GM12874 (cell line): ENCODE measurements at regions not wholly inside any gene's neighbourhood (a gene's known extent, or its start where the extent isn't known, plus 50 kb on each side); places are given as distances from the start of the nearest gene placed in this dataset.

Source experiments
- TF ChIP-seq, protein P1 (sequence below): IDR thresholded peaks from 2 replicates; pipeline ENCODE4 v1.5.1; 2011; ENCODE audit warnings: low read depth, mild to moderate bottlenecking, control low read depth, low read length, moderate library complexity; ENCODE audit not compliant: insufficient read depth

DNA sequence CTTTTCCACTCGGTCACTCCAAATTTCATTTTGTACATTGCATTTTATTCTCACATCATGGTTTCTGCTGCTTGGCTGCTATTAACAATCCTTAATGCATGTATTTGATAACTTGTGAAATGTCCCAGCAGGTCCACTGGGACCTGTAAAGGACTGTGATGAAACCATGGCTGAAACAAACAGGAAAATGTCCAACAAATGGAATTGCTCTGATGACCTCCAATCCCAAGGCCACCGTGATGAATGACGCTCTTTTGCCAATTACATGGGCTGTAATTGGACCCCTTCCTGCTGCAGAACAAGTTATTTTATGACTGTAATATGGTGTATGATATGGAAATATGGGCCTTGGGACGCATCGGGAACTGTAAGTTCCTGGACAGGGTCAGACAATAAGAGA is 224.2 kb upstream of the CXCR4 start:
- TF ChIP-seq, protein P1, sequence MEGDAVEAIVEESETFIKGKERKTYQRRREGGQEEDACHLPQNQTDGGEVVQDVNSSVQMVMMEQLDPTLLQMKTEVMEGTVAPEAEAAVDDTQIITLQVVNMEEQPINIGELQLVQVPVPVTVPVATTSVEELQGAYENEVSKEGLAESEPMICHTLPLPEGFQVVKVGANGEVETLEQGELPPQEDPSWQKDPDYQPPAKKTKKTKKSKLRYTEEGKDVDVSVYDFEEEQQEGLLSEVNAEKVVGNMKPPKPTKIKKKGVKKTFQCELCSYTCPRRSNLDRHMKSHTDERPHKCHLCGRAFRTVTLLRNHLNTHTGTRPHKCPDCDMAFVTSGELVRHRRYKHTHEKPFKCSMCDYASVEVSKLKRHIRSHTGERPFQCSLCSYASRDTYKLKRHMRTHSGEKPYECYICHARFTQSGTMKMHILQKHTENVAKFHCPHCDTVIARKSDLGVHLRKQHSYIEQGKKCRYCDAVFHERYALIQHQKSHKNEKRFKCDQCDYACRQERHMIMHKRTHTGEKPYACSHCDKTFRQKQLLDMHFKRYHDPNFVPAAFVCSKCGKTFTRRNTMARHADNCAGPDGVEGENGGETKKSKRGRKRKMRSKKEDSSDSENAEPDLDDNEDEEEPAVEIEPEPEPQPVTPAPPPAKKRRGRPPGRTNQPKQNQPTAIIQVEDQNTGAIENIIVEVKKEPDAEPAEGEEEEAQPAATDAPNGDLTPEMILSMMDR = no peak

DNA sequence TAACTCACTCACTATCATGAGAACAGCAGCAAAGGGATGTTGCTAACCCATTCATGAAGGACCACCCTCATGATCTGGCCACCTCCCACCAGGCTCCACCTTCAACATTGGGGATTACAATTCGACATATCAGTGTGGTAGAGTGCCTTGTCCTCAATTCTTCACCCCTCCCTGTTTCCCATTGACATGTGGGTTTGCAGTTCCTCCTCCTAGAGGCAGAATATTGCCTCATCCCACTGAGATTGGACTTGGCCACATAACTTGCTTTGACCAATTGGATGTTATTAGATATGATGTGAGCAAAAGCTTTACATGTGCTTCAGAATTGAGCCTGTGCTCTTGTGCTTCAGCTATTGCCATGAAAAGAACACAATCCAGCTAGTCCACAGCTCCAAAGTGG is 217.0 kb upstream of the CXCR4 start:
- TF ChIP-seq, protein P1 = no peak

- TF ChIP-seq, protein P1 = no peak
These were observed 214.6 kb upstream of the CXCR4 start for GRCh38 chr2:136332436-136333095.

GRCh38 chr2:136331226-136331625 is 213.3 kb upstream of the CXCR4 start:
- TF ChIP-seq, protein P1 = no peak

DNA sequence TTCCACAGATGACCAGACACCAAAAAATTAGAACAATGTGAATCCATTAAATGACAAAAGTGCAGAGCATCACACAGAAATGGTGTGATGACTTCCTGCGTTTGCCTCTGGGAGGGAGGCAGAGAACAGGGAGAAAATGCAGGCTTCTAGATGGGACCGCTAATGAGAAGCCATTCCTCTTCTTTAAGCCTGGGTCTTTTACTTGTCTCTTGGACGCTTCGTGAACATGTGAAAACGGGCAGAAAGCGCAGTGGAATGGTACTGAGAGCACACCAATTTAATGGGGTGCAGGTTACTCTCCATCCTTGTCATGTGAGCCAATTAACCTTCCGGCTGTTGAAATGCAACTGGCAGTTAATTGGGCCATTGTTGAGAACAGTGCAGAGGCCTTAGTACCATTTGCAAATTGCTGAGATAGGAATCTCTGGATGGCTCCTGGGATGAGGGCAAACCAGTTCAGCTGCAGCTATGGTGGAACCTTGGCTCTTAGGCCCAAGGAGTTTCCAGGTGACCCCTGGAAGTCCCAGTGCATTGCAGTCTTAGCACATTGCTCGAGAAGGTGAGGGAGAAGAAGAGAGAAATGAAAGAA is 210.4 kb upstream of the CXCR4 start:
- TF ChIP-seq, protein P1 = no peak

- TF ChIP-seq, protein P1 = no peak
These were observed 209.4 kb upstream of the CXCR4 start for GRCh38 chr2:136327162-136327852.

DNA sequence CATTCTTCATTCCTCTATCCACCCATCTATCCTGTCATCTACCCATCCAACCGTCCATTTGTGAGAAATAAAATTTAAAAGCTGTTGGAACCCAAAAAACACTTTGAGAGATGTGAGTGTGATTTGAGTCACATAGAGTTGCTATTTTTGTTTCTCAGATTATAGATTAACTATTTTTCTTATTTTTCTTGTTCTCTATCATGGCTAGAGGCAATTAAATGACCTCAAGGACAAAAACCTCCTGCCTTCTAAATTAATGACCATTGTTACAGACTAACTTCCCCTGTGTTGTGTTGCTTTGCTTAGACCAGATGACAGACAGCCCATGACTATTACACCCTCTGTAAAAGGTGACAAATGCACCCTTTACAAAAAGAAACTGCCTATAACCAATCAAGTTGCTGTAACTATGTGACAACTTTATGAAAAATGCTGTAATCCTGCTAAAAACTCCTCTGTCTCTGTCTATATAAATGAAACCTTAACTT is 207.9 kb upstream of the CXCR4 start:
- TF ChIP-seq, protein P1 = no peak
